H1 (cell line): ENCODE measurements at regions not wholly inside any gene's neighbourhood (a gene's known extent, or its start where the extent isn't known, plus 50 kb on each side); places are given as distances from the start of the nearest gene placed in this dataset.
"Not testable (repeated sequence)": the region's sequence is repeated elsewhere in the genome, so short reads cannot be mapped to it uniquely, and the experiment has no call there.

Source experiments
- CTCF ChIA-PET: fragments of 300-600 bp; sonication (Branson Sonifier 250); formaldehyde crosslinking; loops from one replicate; lab custom pipeline; 2021; ENCODE audit not compliant: partially characterized antibody; lab: Charles Lee
- POLR2A ChIA-PET: fragments of 300-600 bp; sonication (Branson Sonifier 250); formaldehyde crosslinking; loops from one replicate; lab custom pipeline; 2021; ENCODE audit warnings: inconsistent platforms; ENCODE audit not compliant: partially characterized antibody; lab: Charles Lee
- DNase-seq, 2 experiments: peaks; one replicate each; pipeline versions ENCODE4 v3.0.0 to v3.0.0-alpha.2; 2010 to 2022; ENCODE audit warnings: low spot score in 2 of 2, low read depth in 1 of 2, mixed read lengths in 1 of 2
- FAIRE-seq: peaks from 2 replicates; lab custom pipeline; 2011; peaks lifted over from hg19 to GRCh38; lab: Jason Lieb, UNC
- H2AFZ ChIP-seq: 2 replicates; pipeline ENCODE4 v1.8.1; 2012; ENCODE audit warnings: low read length, inconsistent platforms
- H2AK5ac ChIP-seq: 2 replicates; pipeline ENCODE4 v1.6.1; 2013; ENCODE audit warnings: low read depth, low read length
- H2BK120ac ChIP-seq: replicated peaks from 2 replicates; pipeline ENCODE3; 2013; ENCODE audit warnings: low read depth, low read length, inconsistent platforms
- H2BK12ac ChIP-seq: 2 replicates; pipeline ENCODE4 v1.6.1; 2013; ENCODE audit warnings: low read depth, low read length
- H2BK15ac ChIP-seq: 2 replicates; pipeline ENCODE4 v1.6.1; 2013; ENCODE audit warnings: low read length
- H2BK20ac ChIP-seq: 2 replicates; pipeline ENCODE4 v1.6.1; 2013; ENCODE audit warnings: low read length
- H2BK5ac ChIP-seq: 2 replicates; pipeline ENCODE4 v1.6.1; 2013; ENCODE audit warnings: low read depth, low read length
- H3K14ac ChIP-seq: 2 replicates; pipeline ENCODE4 v1.6.1; 2013; ENCODE audit warnings: inconsistent platforms; ENCODE audit not compliant: insufficient read length
- H3K18ac ChIP-seq: 2 replicates; pipeline ENCODE4 v1.6.1; 2013; ENCODE audit warnings: low read length; ENCODE audit errors: extremely low read depth
- H3K23ac ChIP-seq: 2 replicates; pipeline ENCODE4 v1.6.1; 2013; ENCODE audit warnings: inconsistent platforms; ENCODE audit not compliant: insufficient read length
- H3K23me2 ChIP-seq: 2 replicates; pipeline ENCODE4 v1.6.1; 2013; ENCODE audit warnings: low read depth, low read length
- H3K27ac ChIP-seq: 2 replicates; pipeline ENCODE4 v1.6.1; 2011; ENCODE audit warnings: low read depth, low read length, inconsistent platforms
- H3K27me3 ChIP-seq, 4 experiments: replicated peaks in 1 of 4; 1 replicate in 1 of 4; 2 replicates in 3 of 4; pipeline versions ENCODE4 v1.6.1 to v1.8.1; 2011 to 2013; ENCODE audit warnings: low read length in 3 of 4, mild to moderate bottlenecking in 3 of 4, inconsistent platforms in 2 of 4, mixed read lengths in 2 of 4, moderate library complexity in 1 of 4; ENCODE audit not compliant: control insufficient read depth in 3 of 4, insufficient read depth in 3 of 4; ENCODE audit errors: extremely low read depth in 1 of 4
- H3K36me3 ChIP-seq, 4 experiments: 2 replicates each; pipeline versions ENCODE4 v1.6.1 to v1.8.1; 2011 to 2013; ENCODE audit warnings: mild to moderate bottlenecking in 4 of 4, low read length in 3 of 4, moderate library complexity in 2 of 4, control low read depth in 1 of 4, inconsistent platforms in 1 of 4; ENCODE audit not compliant: insufficient read depth in 4 of 4, control insufficient read depth in 2 of 4
- H3K4ac ChIP-seq: replicated peaks from 2 replicates; pipeline ENCODE3; 2013; ENCODE audit warnings: low read length, low read depth, mixed read lengths, inconsistent platforms; ENCODE audit not compliant: insufficient read length
- H3K4me1 ChIP-seq, 4 experiments: replicated peaks in 1 of 4; 1 replicate in 1 of 4; 2 replicates in 3 of 4; pipeline versions ENCODE4 v1.6.1 to v1.8.1; 2011 to 2013; ENCODE audit warnings: low read length in 3 of 4, inconsistent platforms in 2 of 4, mixed read lengths in 1 of 4; ENCODE audit not compliant: insufficient read depth in 4 of 4, control insufficient read depth in 3 of 4
- H3K4me2 ChIP-seq, 2 experiments: 2 replicates each; pipeline versions ENCODE4 v1.6.1 to v1.8.1; 2011 to 2013; ENCODE audit warnings: low read depth in 2 of 2, low read length in 2 of 2, control low read depth in 1 of 2, inconsistent platforms in 1 of 2, mild to moderate bottlenecking in 1 of 2; ENCODE audit not compliant: insufficient read depth in 1 of 2
- H3K4me3 ChIP-seq, 4 experiments: fragments of 200-600, 300-600 bp in 1 of 4; sonication (generic), shearing (Covaris generic), sonication (Bioruptor Twin) in 1 of 4; 2 replicates each; pipeline versions ENCODE4 v1.5.1 to v1.8.1; 2011 to 2016; ENCODE audit warnings: low read length in 4 of 4, low read depth in 3 of 4, control low read depth in 2 of 4, inconsistent platforms in 2 of 4, mild to moderate bottlenecking in 2 of 4, mixed read lengths in 1 of 4, moderate library complexity in 1 of 4; ENCODE audit not compliant: insufficient read depth in 2 of 4; ENCODE audit errors: extremely low read depth in 1 of 4
- H3K56ac ChIP-seq: replicated peaks from 2 replicates; pipeline ENCODE3; 2013; ENCODE audit warnings: low read depth, mild to moderate bottlenecking, mixed read lengths, low read length, inconsistent platforms; ENCODE audit not compliant: insufficient read length
- H3K79me1 ChIP-seq: 2 replicates; pipeline ENCODE4 v1.6.1; 2013; ENCODE audit warnings: low read depth, low read length, control low read depth
- H3K79me2 ChIP-seq, 2 experiments: 2 replicates each; pipeline versions ENCODE4 v1.6.1 to v1.8.1; 2012 to 2013; ENCODE audit warnings: low read length in 2 of 2, mild to moderate bottlenecking in 2 of 2, inconsistent platforms in 1 of 2; ENCODE audit not compliant: insufficient read depth in 2 of 2, control insufficient read depth in 1 of 2
- H3K9ac ChIP-seq, 4 experiments: replicated peaks in 1 of 4; 1 replicate in 1 of 4; 2 replicates in 3 of 4; pipeline versions ENCODE4 v1.6.1 to v1.8.1; 2011 to 2013; ENCODE audit warnings: low read depth in 3 of 4, low read length in 3 of 4, control low read depth in 2 of 4, mild to moderate bottlenecking in 2 of 4, moderate library complexity in 2 of 4, inconsistent platforms in 1 of 4; ENCODE audit errors: extremely low read depth in 1 of 4
- H3K9me3 ChIP-seq, 2 experiments: 2 replicates each; pipeline versions ENCODE4 v1.6.1 to v1.8.1; 2012 to 2013; ENCODE audit warnings: mild to moderate bottlenecking in 2 of 2, moderate library complexity in 2 of 2, control low read depth in 1 of 2, inconsistent platforms in 1 of 2, low read depth in 1 of 2, low read length in 1 of 2, mixed read lengths in 1 of 2; ENCODE audit not compliant: insufficient read depth in 2 of 2
- H4K20me1 ChIP-seq, 2 experiments: replicated peaks in 1 of 2; 2 replicates each; pipeline versions ENCODE3 to v1.8.1; 2011 to 2013; ENCODE audit warnings: inconsistent platforms in 2 of 2, low read length in 2 of 2, mild to moderate bottlenecking in 1 of 2; ENCODE audit not compliant: insufficient read depth in 2 of 2, control insufficient read depth in 1 of 2
- H4K5ac ChIP-seq: 2 replicates; pipeline ENCODE4 v1.6.1; 2013; ENCODE audit warnings: low read length, low read depth, mixed read lengths, inconsistent platforms; ENCODE audit not compliant: insufficient read length
- H4K8ac ChIP-seq: 2 replicates; pipeline ENCODE4 v1.8.0; 2013; ENCODE audit warnings: mild to moderate bottlenecking, moderate library complexity, low read length, inconsistent platforms; ENCODE audit not compliant: insufficient read depth; ENCODE audit errors: extremely low read depth
- H4K91ac ChIP-seq: replicated peaks from 2 replicates; pipeline ENCODE3; 2013; ENCODE audit warnings: low read length, mixed read lengths, inconsistent platforms; ENCODE audit not compliant: insufficient read length
- EZH2 ChIP-seq: fragments of 200-600 bp; sonication (generic); IDR thresholded peaks from 2 replicates; pipeline ENCODE4 v1.7.1; 2012; ENCODE audit warnings: low read depth, mild to moderate bottlenecking, moderate library complexity, low read length, inconsistent platforms; ENCODE audit not compliant: severe bottlenecking
- POU5F1 ChIP-seq: IDR thresholded peaks from 2 replicates; pipeline ENCODE4 v1.6.1; 2011; ENCODE audit warnings: low read depth, mild to moderate bottlenecking, low read length, moderate library complexity
- SIN3A ChIP-seq, 2 experiments: IDR thresholded peaks in 1 of 2; conservative IDR thresholded peaks in 1 of 2; 2 replicates each; pipeline ENCODE4 v1.6.1; 2011 to 2012; ENCODE audit warnings: low read length in 2 of 2, improper control_type of control experiment in 1 of 2, low read depth in 1 of 2, mild to moderate bottlenecking in 1 of 2
- ZNF274 ChIP-seq: IDR thresholded peaks from 2 replicates; pipeline ENCODE4 v1.7.0; 2012; ENCODE audit warnings: low read length, borderline replicate concordance; ENCODE audit errors: extremely low read depth
- WGBS, 2 experiments: shearing (Covaris generic) in 1 of 2; methylation state at CpG; one replicate each; pipeline versions ENCODE4 v1.1.6 to v1.1.7; 2013 to 2015; ENCODE audit warnings: low lambda C conversion rate in 2 of 2, mixed read lengths in 2 of 2, inconsistent platforms in 1 of 2, low coverage in 1 of 2, missing lambda C conversion rate in 1 of 2; ENCODE audit not compliant: insufficient replicate concordance in 2 of 2, insufficient coverage in 1 of 2, insufficient read length in 1 of 2; ENCODE audit errors: extremely low coverage in 1 of 2, missing lambda C conversion rate in 1 of 2; 5-methylcytosine and 5-hydroxymethylcytosine counted together
- TF ChIP-seq, protein P1 (sequence below): IDR thresholded peaks from 2 replicates; pipeline ENCODE4 v1.6.1; 2012; ENCODE audit warnings: inconsistent platforms

DNA sequence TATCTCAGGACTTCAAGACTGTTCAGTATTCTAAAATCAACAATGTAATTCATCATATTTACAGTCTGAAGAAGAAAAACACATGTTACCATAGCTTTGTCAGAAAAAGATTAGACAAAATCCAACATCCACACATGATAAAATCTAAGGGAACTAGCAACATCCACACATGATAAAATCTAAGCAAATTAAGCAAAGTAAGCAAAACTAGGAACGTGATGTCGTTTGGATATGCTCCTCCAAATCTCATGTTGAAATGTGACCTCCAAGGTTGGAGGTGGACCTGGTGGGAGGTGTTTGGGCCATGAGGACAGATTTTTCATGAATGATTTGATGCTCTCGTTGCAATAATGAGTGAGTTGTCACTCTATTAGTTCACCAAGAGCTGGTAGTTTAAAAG is 717.3 kb upstream of the HS6ST1 start (continued):
- TF ChIP-seq, protein P1, sequence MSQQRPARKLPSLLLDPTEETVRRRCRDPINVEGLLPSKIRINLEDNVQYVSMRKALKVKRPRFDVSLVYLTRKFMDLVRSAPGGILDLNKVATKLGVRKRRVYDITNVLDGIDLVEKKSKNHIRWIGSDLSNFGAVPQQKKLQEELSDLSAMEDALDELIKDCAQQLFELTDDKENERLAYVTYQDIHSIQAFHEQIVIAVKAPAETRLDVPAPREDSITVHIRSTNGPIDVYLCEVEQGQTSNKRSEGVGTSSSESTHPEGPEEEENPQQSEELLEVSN = no peak
- no peak for TF ChIP-seq POU5F1
- no peak for TF ChIP-seq SIN3A (conservative IDR thresholded peaks at IDR 0.05 in 1 of 2, IDR thresholded peaks at IDR 0.05 in 1 of 2; ENCODE audit: low read depth in 1 of 2, low read length in 2 of 2)
- no peak for TF ChIP-seq ZNF274
- TF ChIP-seq EZH2 = no peak

DNA sequence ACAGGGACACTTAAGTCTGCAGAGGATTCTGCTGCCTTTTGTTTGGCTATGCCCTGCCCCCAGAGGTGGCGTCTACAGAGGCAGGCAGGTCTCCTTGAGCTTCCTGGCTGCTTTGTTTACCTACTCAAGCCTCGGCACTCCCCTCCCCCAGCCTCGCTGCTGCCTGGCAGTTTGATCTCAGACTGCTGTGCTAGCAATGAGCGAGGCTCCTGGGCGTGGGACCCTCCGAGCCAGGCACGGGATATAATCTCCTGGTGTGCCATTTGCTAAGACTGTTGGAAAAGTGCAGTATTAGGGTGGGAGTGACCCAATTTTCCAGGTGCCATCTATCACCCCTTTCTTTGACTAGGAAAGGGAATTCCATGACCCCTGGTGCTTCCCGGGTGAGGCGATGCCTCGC is 725.0 kb upstream of the HS6ST1 start:
- peaks cover 4 to 11% of the 10 kb centered on the region in 2 experiments; a peak in 3 of 4 replicates for H3K9me3 ChIP-seq
- H3K36me3 ChIP-seq, H3K79me2 ChIP-seq, H2BK20ac ChIP-seq, H2AK5ac ChIP-seq, H3K27me3 ChIP-seq, H3K4ac ChIP-seq, H2BK12ac ChIP-seq, H3K79me1 ChIP-seq, POLR2A ChIA-PET, H3K4me1 ChIP-seq, H3K9ac ChIP-seq, H3K4me3 ChIP-seq, H3K23ac ChIP-seq, DNase-seq, H2BK5ac ChIP-seq, H2AFZ ChIP-seq, H3K4me2 ChIP-seq, H4K91ac ChIP-seq, H2BK15ac ChIP-seq, H3K56ac ChIP-seq, H3K23me2 ChIP-seq, H3K18ac ChIP-seq, H4K20me1 ChIP-seq, CTCF ChIA-PET, H2BK120ac ChIP-seq, FAIRE-seq, H3K27ac ChIP-seq, H3K14ac ChIP-seq, H4K8ac ChIP-seq, H4K5ac ChIP-seq: not testable (repeated sequence)
- 68% methylated on average over 10 of the region's 10 CpGs; no CpG with 5 or more reads in 1 of the 2 experiments for WGBS, 2 experiments
